ENCODE measurements at regions not wholly inside any gene's neighbourhood (a gene's known extent, or its start where the extent isn't known, plus 50 kb on each side); places are given as distances from the start of the nearest gene placed in this dataset.
"Not testable (repeated sequence)": the region's sequence is repeated elsewhere in the genome, so short reads cannot be mapped to it uniquely, and the experiment has no call there.

DNA sequence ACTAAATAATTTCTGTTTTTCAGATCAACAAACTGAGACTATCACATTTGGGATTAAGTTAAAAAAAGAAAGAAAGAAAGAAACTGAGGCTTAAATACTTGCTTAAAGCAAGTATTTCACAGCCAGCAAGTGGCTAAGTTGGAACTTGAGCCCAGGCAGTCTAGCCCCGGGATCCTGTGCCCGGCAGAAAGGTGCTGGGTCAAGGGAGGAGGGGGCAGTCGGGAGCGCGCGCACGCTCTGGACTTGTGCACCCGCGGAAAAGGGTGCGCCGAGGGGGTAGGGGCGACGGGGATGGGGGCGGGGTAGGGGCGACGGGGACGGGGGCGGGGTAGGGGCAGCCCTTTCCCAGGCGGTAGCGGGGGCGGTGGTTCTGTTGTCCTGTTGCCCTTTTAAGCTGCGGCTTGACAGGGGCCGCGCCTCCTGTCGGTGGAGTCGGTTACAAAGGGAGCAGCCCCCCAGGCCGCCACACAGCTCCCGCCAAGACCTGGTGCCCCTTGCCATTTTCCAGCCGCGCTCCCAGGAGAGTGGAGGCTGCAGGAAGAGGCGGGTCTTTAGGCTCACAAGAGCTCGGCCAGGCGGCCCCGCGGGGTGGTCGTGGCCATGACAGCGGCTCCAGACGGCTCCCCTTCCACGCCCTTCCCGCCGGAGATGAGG lies 60.6 kb downstream of the GOLGA8T start:
- peak; percentile 0 for DNase-seq

- DNase-seq, result peak; percentile 9
Measured at GRCh38 chr15:30196009-30196375, 61.1 kb downstream of the GOLGA8T start.

- not testable (repeated sequence) for DNase-seq
Measured at GRCh38 chr15:30196769-30197168, 61.9 kb downstream of the GOLGA8T start.

DNA sequence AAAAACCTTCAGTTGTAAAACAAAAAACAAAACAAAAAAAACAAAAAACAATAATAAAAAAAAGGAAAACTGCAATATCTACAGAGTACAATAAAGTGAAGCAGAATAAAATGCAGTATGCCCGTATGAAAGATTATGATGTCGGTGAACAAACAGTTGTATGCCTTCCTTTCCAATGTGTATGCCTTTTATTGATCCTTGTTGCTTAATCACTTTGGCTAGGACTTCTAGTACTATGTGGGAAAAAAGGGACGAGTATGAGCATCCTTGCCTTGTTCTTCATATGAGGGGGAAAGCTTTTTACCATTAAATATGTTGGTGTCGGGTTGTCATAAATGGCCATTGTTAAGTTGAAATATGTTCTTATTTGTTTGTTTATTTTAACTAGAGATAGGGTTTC lies 66.7 kb downstream of the GOLGA8T start:
- not testable (repeated sequence) for DNase-seq

GRCh38 chr15:30213733-30214132 lies 78.9 kb downstream of the GOLGA8T start:
- not testable (repeated sequence) for DNase-seq

DNA sequence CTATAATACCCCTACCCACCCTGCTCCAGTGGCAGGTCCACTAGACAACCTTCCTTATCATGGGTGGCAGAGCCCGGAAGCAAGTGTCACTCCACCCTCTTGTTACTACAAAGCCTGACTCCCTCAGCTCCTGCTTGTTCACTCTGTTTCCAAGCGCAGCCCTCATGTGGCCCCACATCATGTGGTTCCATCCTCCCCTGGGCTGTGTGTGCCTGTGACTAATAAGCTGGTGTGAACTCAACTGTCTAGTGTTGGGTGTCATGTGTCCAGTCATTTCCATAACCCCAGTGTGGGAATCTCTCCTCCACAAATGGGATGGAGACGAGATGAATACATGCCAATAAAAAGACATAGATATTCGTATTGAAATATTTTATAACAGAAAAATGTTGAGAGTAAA lies 87.0 kb downstream of the GOLGA8T start:
- DNase-seq, result not testable (repeated sequence)

- not testable (repeated sequence) for DNase-seq
Measured at GRCh38 chr15:30222798-30223591, 88.1 kb downstream of the GOLGA8T start.

- not testable (repeated sequence) for DNase-seq
Measured at GRCh38 chr15:30225233-30225891, 90.5 kb downstream of the GOLGA8T start.

DNA sequence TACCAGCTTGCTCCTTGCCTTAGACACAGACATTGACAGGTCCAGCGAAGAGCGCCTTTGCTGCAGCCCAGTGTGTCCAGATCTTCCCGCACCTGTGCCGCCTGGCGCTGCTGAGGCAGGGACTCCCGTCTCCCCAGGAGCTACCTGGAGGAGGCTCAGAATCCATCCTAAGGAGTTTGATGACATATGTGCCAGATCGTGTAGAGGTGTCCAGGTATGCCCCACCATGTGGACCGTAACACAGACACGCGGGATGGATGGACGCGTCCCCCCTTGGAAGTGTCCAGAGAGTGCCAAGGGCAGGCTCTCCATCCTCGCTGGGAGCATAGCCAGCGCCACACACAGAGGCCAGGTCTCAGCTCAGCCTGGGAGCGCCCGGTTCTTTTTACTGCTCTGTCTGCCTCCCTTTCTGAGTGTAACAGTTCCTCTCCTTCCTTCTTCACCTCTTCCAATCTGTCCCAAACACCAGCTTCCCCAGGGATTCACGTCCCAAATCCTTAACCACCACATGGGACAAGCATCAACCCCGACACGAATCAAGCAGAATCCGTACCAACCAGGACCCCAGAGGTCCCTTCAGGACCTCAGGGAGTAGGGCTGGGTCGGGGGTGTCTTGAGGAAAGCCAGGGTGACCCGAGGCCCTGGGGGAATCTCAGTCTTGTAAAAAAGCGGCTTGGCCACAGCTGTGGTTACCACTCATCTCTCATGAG lies 126.7 kb downstream of the GOLGA8T start:
- DNase-seq, result not testable (repeated sequence)

DNA sequence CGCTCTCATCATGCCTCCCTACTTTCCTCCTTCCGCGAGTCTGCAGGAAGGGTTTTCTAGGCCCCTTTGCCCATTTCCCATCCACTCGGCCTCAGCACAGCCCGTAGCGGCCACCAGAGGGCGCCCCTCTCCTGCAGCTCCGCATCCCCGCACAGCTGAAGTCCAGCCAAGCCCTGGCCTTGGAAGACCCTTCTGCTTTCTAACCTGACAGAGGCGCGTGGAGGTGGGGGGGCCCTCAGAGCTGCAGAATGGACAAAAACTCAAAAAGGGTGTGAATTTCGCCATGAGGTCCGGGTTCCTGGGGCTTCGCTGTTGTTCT lies 127.2 kb downstream of the GOLGA8T start:
- DNase-seq, result not testable (repeated sequence)

DNA sequence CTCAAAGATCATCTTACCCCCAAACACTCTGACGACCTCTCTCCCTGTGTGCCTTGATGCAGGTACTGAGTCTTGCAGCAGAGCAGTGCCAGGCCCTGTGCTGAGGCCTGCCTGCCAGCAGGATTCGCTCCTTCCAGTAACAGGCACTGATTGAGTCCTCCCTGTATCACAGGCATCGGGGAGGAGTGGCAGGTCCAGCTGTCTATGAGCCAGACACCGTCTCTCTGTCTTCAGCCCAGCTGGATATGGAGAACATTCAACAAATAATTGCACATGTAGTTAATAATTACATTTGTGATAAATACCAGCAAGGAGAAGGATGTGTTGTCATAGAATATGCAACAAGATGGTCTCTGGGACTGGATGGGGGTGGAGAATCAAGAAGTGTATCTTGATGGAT lies 129.1 kb downstream of the GOLGA8T start:
- not testable (repeated sequence) for DNase-seq

DNA sequence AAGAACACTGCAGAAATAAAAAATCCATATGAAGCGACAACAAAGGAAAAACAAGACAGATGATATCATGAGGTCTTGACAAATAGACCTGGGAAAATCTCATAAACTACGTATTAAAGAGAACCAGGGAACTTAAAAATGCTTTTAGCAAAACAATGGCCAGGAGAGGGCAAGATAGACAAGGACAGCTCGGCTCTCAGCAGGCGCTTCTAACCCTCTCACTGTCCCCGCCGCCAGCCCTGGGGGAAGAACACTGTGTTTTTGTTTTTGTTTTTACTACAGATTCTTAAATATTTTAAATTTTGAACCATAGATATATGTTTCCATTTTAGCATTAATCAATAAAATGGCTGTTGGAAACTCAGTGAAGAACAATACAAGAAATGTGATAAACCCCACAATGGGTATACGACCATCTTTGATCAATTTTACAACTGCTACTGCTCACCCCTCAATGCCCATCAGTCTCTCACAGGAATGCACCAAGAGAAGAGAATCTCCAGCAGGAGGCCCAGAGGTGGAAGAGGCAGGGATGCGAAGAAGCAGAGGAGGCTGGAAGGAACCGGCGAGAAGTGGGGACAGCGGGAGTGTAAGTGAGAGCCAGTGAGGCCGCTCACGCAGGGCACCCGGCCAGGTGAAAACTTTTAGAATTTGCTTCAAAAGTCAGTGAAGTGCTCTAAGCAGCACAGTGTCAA lies 98.0 kb downstream of the CHRFAM7A start:
- not testable (repeated sequence) for DNase-seq

DNA sequence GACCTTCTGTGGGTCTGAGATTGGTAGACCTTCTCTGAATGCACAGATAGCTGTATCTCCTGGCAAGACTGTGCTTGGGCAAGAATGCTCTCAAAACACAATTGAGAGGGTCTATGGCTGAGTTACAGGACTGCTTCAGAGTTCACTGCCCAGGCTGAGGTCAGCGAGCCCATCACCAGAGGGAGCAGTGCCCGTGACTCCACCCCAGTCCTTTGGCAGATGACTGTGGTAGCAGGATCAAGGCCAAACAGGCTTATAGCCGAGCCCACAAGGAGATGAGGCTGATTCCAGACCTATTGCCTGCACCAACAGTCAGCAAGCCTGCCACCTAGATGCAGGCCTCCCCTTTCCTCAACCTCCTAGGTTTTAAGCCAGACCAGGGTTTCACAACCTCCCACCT lies 89.4 kb downstream of the CHRFAM7A start:
- DNase-seq, result not testable (repeated sequence)
